ENCODE measurements at regions not wholly inside any gene's neighbourhood (a gene's known extent, or its start where the extent isn't known, plus 50 kb on each side); places are given as distances from the start of the nearest gene placed in this dataset.

GRCh38 chr11:96694338-96694737, 304.5 kb downstream of the JRKL start:
- no peak for TF ChIP-seq POLR2A (IDR thresholded peaks at IDR 0.05)
- TF ChIP-seq CTCF (IDR thresholded peaks at IDR 0.05), result no peak
- WGBS, 2 donors, result 68 to 73% methylated on average over 5 of the region's 5 CpGs
- intact Hi-C loops (cut with DNase I), result no loop called here

GRCh38 chr11:96696731-96697130, 306.9 kb downstream of the JRKL start:
- Histone ChIP-seq H3K27ac (no peak overlapping the region), H3K27me3 (no peaks in the 10 kb centered on the region), H3K36me3 (no peaks in the 10 kb centered on the region), H3K9me3 (no peaks in the 10 kb centered on the region), H3K4me1 (no peaks in the 10 kb centered on the region), H3K4me3 (no peak overlapping the region)
- WGBS, 2 donors, result 17 to 19% methylated on average over 1 of the region's 1 CpG
- TF ChIP-seq POLR2A (IDR thresholded peaks at IDR 0.05), result no peak
- no peak for TF ChIP-seq CTCF (IDR thresholded peaks at IDR 0.05)
- DNase-seq, result no peak
- intact Hi-C loops (cut with DNase I), result no loop called here

More at GRCh38 chr11:96694338-96694737, 304.5 kb downstream of the JRKL start:
- Histone ChIP-seq H3K9me3 (no peaks in the 10 kb centered on the region), H3K27ac (no peak overlapping the region), H3K4me3 (no peak overlapping the region), H3K4me1 (no peaks in the 10 kb centered on the region), H3K36me3 (no peaks in the 10 kb centered on the region), H3K27me3 (no peaks in the 10 kb centered on the region)
- DNase-seq, result no peak

DNA sequence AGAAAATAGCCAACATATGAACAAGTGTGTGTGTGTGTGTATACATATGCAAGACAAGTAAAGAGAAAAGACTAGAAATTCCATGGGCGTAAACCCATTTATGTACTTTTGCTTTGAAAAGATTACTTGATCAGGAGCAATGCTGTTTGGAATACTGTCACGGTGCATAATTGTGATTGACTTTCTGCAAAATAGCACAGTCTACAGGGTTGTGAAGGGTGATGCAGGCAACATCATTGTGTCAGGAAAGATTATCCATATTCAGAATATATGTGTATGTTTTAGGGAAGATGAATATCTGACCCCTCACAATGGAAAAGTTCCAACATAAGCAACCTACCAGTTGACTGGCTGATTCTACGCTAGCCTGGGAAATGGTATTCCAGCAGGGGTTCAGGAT, 307.7 kb downstream of the JRKL start:
- Histone ChIP-seq H3K4me1 (no peaks in the 10 kb centered on the region), H3K36me3 (no peaks in the 10 kb centered on the region), H3K9me3 (no peaks in the 10 kb centered on the region), H3K4me3 (no peak overlapping the region), H3K27ac (no peak overlapping the region), H3K27me3 (no peaks in the 10 kb centered on the region)
- TF ChIP-seq CTCF (IDR thresholded peaks at IDR 0.05) (no peak), POLR2A (IDR thresholded peaks at IDR 0.05) (no peak)
- intact Hi-C loops (cut with DNase I), result no loop called here
- 82 to 90% methylated on average over 3 of the region's 3 CpGs for WGBS, 2 donors
- no peak for DNase-seq

GRCh38 chr11:96704847-96705246, 315.0 kb downstream of the JRKL start:
- H3K27me3 ChIP-seq, result no peaks in the 10 kb centered on the region
- H3K27ac ChIP-seq, result no peak overlapping the region
- TF ChIP-seq CTCF (IDR thresholded peaks at IDR 0.05) (no peak), POLR2A (IDR thresholded peaks at IDR 0.05) (no peak)
- no peaks in the 10 kb centered on the region for H3K9me3 ChIP-seq
- DNase-seq, result no peak
- intact Hi-C loops (cut with DNase I), result no loop called here
- 54% methylated on average over 3 of the region's 3 CpGs for WGBS, 2 donors
- H3K36me3 ChIP-seq, result no peaks in the 10 kb centered on the region
- H3K4me3 ChIP-seq, result no peak overlapping the region
- no peaks in the 10 kb centered on the region for H3K4me1 ChIP-seq

GRCh38 chr11:96706761-96707160, 316.9 kb downstream of the JRKL start:
- intact Hi-C loops (cut with DNase I), result no loop called here
- H3K9me3 ChIP-seq, result no peaks in the 10 kb centered on the region
- no peak overlapping the region for H3K27ac ChIP-seq
- no peaks in the 10 kb centered on the region for H3K36me3 ChIP-seq
- 56 to 61% methylated on average over 3 of the region's 3 CpGs for WGBS, 2 donors
- H3K27me3 ChIP-seq, result no peaks in the 10 kb centered on the region
- no peaks in the 10 kb centered on the region for H3K4me1 ChIP-seq
- H3K4me3 ChIP-seq, result no peak overlapping the region
- no peak for TF ChIP-seq POLR2A (IDR thresholded peaks at IDR 0.05)
- TF ChIP-seq CTCF (IDR thresholded peaks at IDR 0.05), result no peak
- no peak for DNase-seq

Measured in esophagus squamous epithelium (tissue), 5 donors.